ENCODE measurements at regions not wholly inside any gene's neighbourhood (a gene's known extent, or its start where the extent isn't known, plus 50 kb on each side); places are given as distances from the start of the nearest gene placed in this dataset.
"Not testable (repeated sequence)": the region's sequence is repeated elsewhere in the genome, so short reads cannot be mapped to it uniquely, and the experiment has no call there.

DNA sequence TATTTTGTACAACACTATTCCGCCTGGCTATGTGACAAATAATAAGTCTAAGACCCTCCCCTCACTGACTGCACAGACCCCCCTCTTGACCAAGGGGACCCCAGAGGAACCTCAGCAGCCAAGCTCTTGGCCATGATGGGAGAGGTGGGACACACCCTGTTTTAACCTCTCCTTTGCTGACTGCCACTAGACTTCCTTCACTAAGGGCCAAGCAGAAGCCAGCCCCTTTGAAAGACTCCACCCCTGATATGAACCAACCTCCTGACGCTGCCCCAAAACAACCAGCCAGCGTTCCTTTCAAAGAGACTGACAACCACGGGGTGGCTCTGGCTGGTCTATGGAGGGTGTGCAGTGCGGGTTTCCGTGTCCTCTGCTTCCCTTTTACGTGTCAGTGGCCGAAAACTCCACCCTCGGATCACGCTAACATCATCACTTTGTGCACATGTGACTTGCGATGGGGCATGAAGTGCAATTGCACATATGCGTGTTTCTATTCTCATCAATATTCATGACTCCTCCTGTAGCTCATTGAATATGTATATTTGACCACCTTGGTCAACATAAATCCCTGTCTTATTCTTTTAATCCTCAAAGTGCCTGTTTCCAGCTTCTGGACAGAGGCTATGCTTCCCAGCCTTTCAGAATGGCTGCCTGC, 643.9 kb downstream of the TBC1D22A start:
- no peak for TF ChIP-seq CTCF (conservative IDR thresholded peaks at IDR 0.05; ENCODE audit: low read length)
- no peak for TF ChIP-seq EZH2phosphoT487 (IDR thresholded peaks at IDR 0.05; ENCODE audit: borderline replicate concordance)
- Histone ChIP-seq H3K4me1 (ENCODE audit: insufficient read depth, low read length, poor library complexity, severe bottlenecking) (no peaks in the 10 kb centered on the region), H3K4me2 (ENCODE audit: low read depth, low read length, poor library complexity, severe bottlenecking) (no peak overlapping the region), H3K9me2 (replicated peaks; ENCODE audit: low read depth, low read length) (no peaks in the 10 kb centered on the region), H4K20me1 (ENCODE audit: insufficient read depth, low read length, poor library complexity, severe bottlenecking) (no peaks in the 10 kb centered on the region), H3K36me3 (ENCODE audit: insufficient read depth, low read length) (no peaks in the 10 kb centered on the region), H2AFZ (ENCODE audit: low read length) (no peak overlapping the region), H3K79me2 (ENCODE audit: insufficient read depth, low read length) (no peaks in the 10 kb centered on the region), H3K4me3 (ENCODE audit: low read length, poor library complexity, severe bottlenecking) (no peak overlapping the region), H3F3A (ENCODE audit: low read depth) (no peaks in the 10 kb centered on the region), H3K9me3 (ENCODE audit: insufficient read depth, low read depth, low read length) (peaks cover 3% of the 10 kb centered on the region; the same call in 1 of the 2 replicates), H3K9ac (ENCODE audit: low read depth, low read length, poor library complexity, severe bottlenecking) (no peak overlapping the region), H3K27me3 (ENCODE audit: insufficient read depth, low read length, poor library complexity, severe bottlenecking) (no peaks in the 10 kb centered on the region)

DNA sequence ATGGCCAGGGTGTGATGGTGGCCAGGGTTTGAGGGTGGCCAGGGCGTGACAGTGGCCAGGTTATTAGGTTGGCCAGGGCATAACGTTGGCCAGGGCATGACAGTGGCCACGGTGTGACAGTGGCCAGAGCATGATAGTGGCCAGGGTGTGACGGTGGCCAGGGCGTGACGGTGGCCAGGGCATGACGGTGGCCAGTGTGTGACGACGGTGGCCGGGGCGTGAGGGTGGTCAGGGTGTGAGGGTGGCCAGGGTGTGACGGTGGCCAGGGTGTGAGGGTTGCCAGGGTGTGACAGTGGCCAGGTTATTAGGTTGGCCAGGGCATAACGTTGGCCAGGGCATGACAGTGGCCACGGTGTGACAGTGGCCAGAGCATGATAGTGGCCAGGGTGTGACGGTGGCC, 642.8 kb downstream of the TBC1D22A start:
- not testable (repeated sequence) for H3K4me1 ChIP-seq (ENCODE audit: insufficient read depth, low read length, poor library complexity, severe bottlenecking); H3K4me3 ChIP-seq (ENCODE audit: low read length, poor library complexity, severe bottlenecking); H3K9me3 ChIP-seq (ENCODE audit: insufficient read depth, low read depth, low read length); H3K9me2 ChIP-seq (replicated peaks; ENCODE audit: low read depth, low read length); H3K79me2 ChIP-seq (ENCODE audit: insufficient read depth, low read length); H3K9ac ChIP-seq (ENCODE audit: low read depth, low read length, poor library complexity, severe bottlenecking); H2AFZ ChIP-seq (ENCODE audit: low read length); H3K27me3 ChIP-seq (ENCODE audit: insufficient read depth, low read length, poor library complexity, severe bottlenecking); H3K4me2 ChIP-seq (ENCODE audit: low read depth, low read length, poor library complexity, severe bottlenecking); H4K20me1 ChIP-seq (ENCODE audit: insufficient read depth, low read length, poor library complexity, severe bottlenecking); H3F3A ChIP-seq (ENCODE audit: low read depth); H3K36me3 ChIP-seq (ENCODE audit: insufficient read depth, low read length)

DNA sequence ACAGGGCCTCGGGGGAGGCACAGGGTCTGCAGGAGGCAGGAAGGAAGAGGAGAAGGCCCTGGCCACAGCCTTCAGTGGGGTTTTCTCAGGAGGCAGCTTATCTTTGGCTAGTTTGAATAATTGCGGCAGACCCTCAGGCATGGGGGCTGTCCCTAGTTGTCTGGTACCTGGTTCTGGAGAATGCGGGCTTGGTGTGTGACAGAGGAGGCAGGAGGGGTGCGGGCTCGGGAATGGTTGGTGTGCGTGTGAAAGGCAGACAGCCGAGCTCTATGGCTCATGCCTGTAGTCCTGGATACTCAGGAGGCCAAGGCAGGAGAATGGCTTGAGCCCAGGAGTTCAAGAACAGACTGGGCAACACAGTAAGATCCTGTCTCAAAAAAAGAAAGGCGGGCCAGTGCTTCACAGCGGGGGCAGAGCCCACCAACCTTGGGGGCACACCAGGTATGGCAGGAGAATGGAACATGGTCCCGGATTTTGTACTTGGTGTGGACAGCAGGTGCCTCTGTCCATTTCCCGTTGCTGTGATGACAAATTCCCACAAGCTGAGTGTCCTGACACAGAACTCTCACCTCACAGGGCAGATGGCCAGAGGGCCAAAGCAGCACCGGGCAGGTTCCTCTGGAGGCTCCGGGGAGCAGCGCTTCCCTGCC, 640.6 kb downstream of the TBC1D22A start:
- TF ChIP-seq CTCF (conservative IDR thresholded peaks at IDR 0.05; ENCODE audit: low read length) (no peak), EZH2phosphoT487 (IDR thresholded peaks at IDR 0.05; ENCODE audit: borderline replicate concordance) (no peak)
- H3K9me2 ChIP-seq (replicated peaks; ENCODE audit: low read depth, low read length), result no peaks in the 10 kb centered on the region
- no peaks in the 10 kb centered on the region for H4K20me1 ChIP-seq (ENCODE audit: insufficient read depth, low read length, poor library complexity, severe bottlenecking)
- no peaks in the 10 kb centered on the region for H3K36me3 ChIP-seq (ENCODE audit: insufficient read depth, low read length)
- H3K4me1 ChIP-seq (ENCODE audit: insufficient read depth, low read length, poor library complexity, severe bottlenecking), result no peaks in the 10 kb centered on the region
- H2AFZ ChIP-seq (ENCODE audit: low read length), result no peak overlapping the region
- H3F3A ChIP-seq (ENCODE audit: low read depth), result no peaks in the 10 kb centered on the region
- H3K4me3 ChIP-seq (ENCODE audit: low read length, poor library complexity, severe bottlenecking), result no peak overlapping the region
- no peak overlapping the region for H3K9ac ChIP-seq (ENCODE audit: low read depth, low read length, poor library complexity, severe bottlenecking)
- no peaks in the 10 kb centered on the region for H3K27me3 ChIP-seq (ENCODE audit: insufficient read depth, low read length, poor library complexity, severe bottlenecking)
- no peak overlapping the region for H3K4me2 ChIP-seq (ENCODE audit: low read depth, low read length, poor library complexity, severe bottlenecking)
- peaks cover 8% of the 10 kb centered on the region; the same call in 1 of the 2 replicates for H3K9me3 ChIP-seq (ENCODE audit: insufficient read depth, low read depth, low read length)
- H3K79me2 ChIP-seq (ENCODE audit: insufficient read depth, low read length), result no peaks in the 10 kb centered on the region
